Gastroesophageal sphincter (tissue), 3 donors: ENCODE measurements at regions not wholly inside any gene's neighbourhood (a gene's known extent, or its start where the extent isn't known, plus 50 kb on each side); places are given as distances from the start of the nearest gene placed in this dataset.

ENCODE experiments used
- EP300 ChIP-seq: sonication (generic); formaldehyde crosslinking; IDR thresholded peaks from one replicate; pipeline ENCODE4 v1.6.1; 2017; ENCODE audit warnings: antibody characterized with exemption, mild to moderate bottlenecking
- POLR2A ChIP-seq, 2 donors: fragments of 450-650 bp; IDR thresholded peaks; one replicate each; pipeline ENCODE4 v1.6.1; 2017; ENCODE audit warnings: antibody characterized with exemption in 2 of 2, mild to moderate bottlenecking in 2 of 2, moderate library complexity in 1 of 2
- POLR2AphosphoS5 ChIP-seq: sonication (generic); formaldehyde crosslinking; IDR thresholded peaks from one replicate; pipeline ENCODE4 v1.6.1; 2017; ENCODE audit warnings: antibody characterized with exemption
- TF ChIP-seq, protein P1 (sequence below), 4 experiments: fragments of 200-600 bp in 2 of 4; fragments of 450-650 bp in 2 of 4; sonication (generic) in 1 of 4; IDR thresholded peaks; one replicate each; pipeline ENCODE4 v1.5.1; 2017 to 2019; ENCODE audit warnings: antibody characterized with exemption in 4 of 4, mild to moderate bottlenecking in 2 of 4, moderate library complexity in 2 of 4

DNA sequence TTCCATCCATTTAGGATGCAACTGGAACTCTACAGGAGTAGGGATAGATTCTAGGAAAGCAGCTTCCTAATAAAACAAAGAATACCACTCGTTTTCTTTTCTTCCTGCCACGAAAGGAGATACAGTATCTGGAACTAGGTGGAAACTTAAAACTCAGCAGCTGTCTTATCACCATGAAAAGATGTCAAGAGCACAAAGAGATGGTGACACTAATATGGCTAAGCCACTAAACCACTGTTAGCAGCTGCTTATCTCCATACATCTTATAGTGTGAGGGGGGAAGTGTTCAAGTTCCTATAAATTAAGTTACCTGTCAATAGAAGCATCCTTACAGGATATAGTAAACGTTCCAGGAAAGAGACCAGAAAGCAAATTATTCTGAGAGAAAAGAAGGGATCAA is 162.5 kb downstream of the TYW3 start:
- TF ChIP-seq, protein P1, sequence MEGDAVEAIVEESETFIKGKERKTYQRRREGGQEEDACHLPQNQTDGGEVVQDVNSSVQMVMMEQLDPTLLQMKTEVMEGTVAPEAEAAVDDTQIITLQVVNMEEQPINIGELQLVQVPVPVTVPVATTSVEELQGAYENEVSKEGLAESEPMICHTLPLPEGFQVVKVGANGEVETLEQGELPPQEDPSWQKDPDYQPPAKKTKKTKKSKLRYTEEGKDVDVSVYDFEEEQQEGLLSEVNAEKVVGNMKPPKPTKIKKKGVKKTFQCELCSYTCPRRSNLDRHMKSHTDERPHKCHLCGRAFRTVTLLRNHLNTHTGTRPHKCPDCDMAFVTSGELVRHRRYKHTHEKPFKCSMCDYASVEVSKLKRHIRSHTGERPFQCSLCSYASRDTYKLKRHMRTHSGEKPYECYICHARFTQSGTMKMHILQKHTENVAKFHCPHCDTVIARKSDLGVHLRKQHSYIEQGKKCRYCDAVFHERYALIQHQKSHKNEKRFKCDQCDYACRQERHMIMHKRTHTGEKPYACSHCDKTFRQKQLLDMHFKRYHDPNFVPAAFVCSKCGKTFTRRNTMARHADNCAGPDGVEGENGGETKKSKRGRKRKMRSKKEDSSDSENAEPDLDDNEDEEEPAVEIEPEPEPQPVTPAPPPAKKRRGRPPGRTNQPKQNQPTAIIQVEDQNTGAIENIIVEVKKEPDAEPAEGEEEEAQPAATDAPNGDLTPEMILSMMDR (IDR thresholded peaks at IDR 0.05) = no peak
- TF ChIP-seq POLR2A (IDR thresholded peaks at IDR 0.05) = no peak
- no peak for TF ChIP-seq POLR2AphosphoS5
- no peak for TF ChIP-seq EP300
